ENCODE measurements at regions not wholly inside any gene's neighbourhood (a gene's known extent, or its start where the extent isn't known, plus 50 kb on each side); places are given as distances from the start of the nearest gene placed in this dataset.

- ATAC-seq (ENCODE audit: low read depth) (no peak), DNase-seq (no peak)
- H3K9me3 ChIP-seq (ENCODE audit: control extremely low read depth in 1 of 3, control insufficient read depth in 2 of 3, insufficient read depth in 1 of 3, low read length in 2 of 3), result no peaks in the 10 kb centered on the region
- H3K4me1 ChIP-seq (ENCODE audit: control insufficient read depth in 2 of 2, insufficient read depth in 2 of 2, low read length in 2 of 2), result no peaks in the 10 kb centered on the region
- Mint-ChIP-seq H3K27ac (no peak overlapping the region), H3K27me3 (no peaks in the 10 kb centered on the region), H3K4me1 (no peaks in the 10 kb centered on the region), H3K4me3 (no peak overlapping the region), H3K9me3 (ENCODE audit: insufficient read depth) (peaks cover 5% of the 10 kb centered on the region)
- H3K36me3 ChIP-seq (replicated peaks in 1 of 2; ENCODE audit: control extremely low read depth in 1 of 2, control insufficient read depth in 1 of 2, extremely low read depth in 1 of 2, insufficient read depth in 2 of 2, low read length in 1 of 2), result no peaks in the 10 kb centered on the region
- intact Hi-C loops (cut with micrococcal nuclease), result no loop called here
- POLR2A ChIA-PET, result no interaction called here
- TF ChIP-seq EZH2 (IDR thresholded peaks at IDR 0.05; ENCODE audit: borderline replicate concordance, insufficient read depth, low read depth, low read length, poor library complexity, severe bottlenecking) (no peak), CTCF (IDR thresholded peaks at IDR 0.05) (no peak)
- no peaks in the 10 kb centered on the region for H4K20me1 ChIP-seq (ENCODE audit: control insufficient read depth, insufficient read depth, low read length, poor library complexity, severe bottlenecking)
- H3K9ac ChIP-seq (ENCODE audit: low read length), result no peak overlapping the region
- H3K4me3 ChIP-seq (ENCODE audit: control extremely low read depth in 1 of 5, extremely low read depth in 1 of 5, insufficient read depth in 1 of 5, low read depth in 2 of 5, low read length in 4 of 5), result no peak overlapping the region
- no peaks in the 10 kb centered on the region for H3K79me2 ChIP-seq (ENCODE audit: control insufficient read depth, insufficient read depth, low read length)
- no peak overlapping the region for H2AFZ ChIP-seq (ENCODE audit: insufficient read depth, low read depth, low read length, poor library complexity, severe bottlenecking)
- 67% methylated on average over 1 of the region's 1 CpG for WGBS (ENCODE audit: insufficient coverage)
- no peak overlapping the region for H3K4me2 ChIP-seq (replicated peaks; ENCODE audit: low read depth, low read length, poor library complexity, severe bottlenecking)
- no peaks in the 10 kb centered on the region for H3K27me3 ChIP-seq (replicated peaks in 1 of 4; ENCODE audit: control extremely low read depth in 1 of 4, control insufficient read depth in 3 of 4, insufficient read depth in 4 of 4, low read length in 3 of 4)
- CTCF ChIA-PET, result no interaction called here
- no peak overlapping the region for H3K27ac ChIP-seq (ENCODE audit: low read length in 2 of 2)
These were observed 159.6 kb upstream of the COL11A1 start for GRCh38 chr1:103267893-103268292.

- H3K27ac Mint-ChIP-seq, result no peak overlapping the region
- intact Hi-C loops (cut with micrococcal nuclease), result no loop called here
These were observed 158.9 kb upstream of the COL11A1 start for GRCh38 chr1:103267266-103267665.

More at GRCh38 chr1:103267266-103267665, 158.9 kb upstream of the COL11A1 start:
- H3K4me1 ChIP-seq (ENCODE audit: control insufficient read depth in 2 of 2, insufficient read depth in 2 of 2, low read length in 2 of 2), result no peaks in the 10 kb centered on the region
- no peak overlapping the region for H3K27ac ChIP-seq (ENCODE audit: low read length in 2 of 2)
- no peak for TF ChIP-seq CTCF (IDR thresholded peaks at IDR 0.05)
- no peak for TF ChIP-seq EZH2 (IDR thresholded peaks at IDR 0.05; ENCODE audit: borderline replicate concordance, insufficient read depth, low read depth, low read length, poor library complexity, severe bottlenecking)
- Mint-ChIP-seq H3K9me3 (ENCODE audit: insufficient read depth) (peaks cover 5% of the 10 kb centered on the region), H3K4me1 (no peaks in the 10 kb centered on the region), H3K27me3 (no peaks in the 10 kb centered on the region), H3K4me3 (no peak overlapping the region)
- WGBS (ENCODE audit: insufficient coverage), result no CpG with 5 or more reads among the region's 1 CpG
- no peaks in the 10 kb centered on the region for H3K9me3 ChIP-seq (ENCODE audit: control extremely low read depth in 1 of 3, control insufficient read depth in 2 of 3, insufficient read depth in 1 of 3, low read length in 2 of 3)
- H3K9ac ChIP-seq (ENCODE audit: low read length), result no peak overlapping the region
- H3K79me2 ChIP-seq (ENCODE audit: control insufficient read depth, insufficient read depth, low read length), result no peaks in the 10 kb centered on the region
- no peak overlapping the region for H3K4me3 ChIP-seq (ENCODE audit: control extremely low read depth in 1 of 5, extremely low read depth in 1 of 5, insufficient read depth in 1 of 5, low read depth in 2 of 5, low read length in 4 of 5)
- H3K36me3 ChIP-seq (replicated peaks in 1 of 2; ENCODE audit: control extremely low read depth in 1 of 2, control insufficient read depth in 1 of 2, extremely low read depth in 1 of 2, insufficient read depth in 2 of 2, low read length in 1 of 2), result no peaks in the 10 kb centered on the region
- H4K20me1 ChIP-seq (ENCODE audit: control insufficient read depth, insufficient read depth, low read length, poor library complexity, severe bottlenecking), result no peaks in the 10 kb centered on the region
- CTCF ChIA-PET, result no interaction called here
- H2AFZ ChIP-seq (ENCODE audit: insufficient read depth, low read depth, low read length, poor library complexity, severe bottlenecking), result no peak overlapping the region
- H3K4me2 ChIP-seq (replicated peaks; ENCODE audit: low read depth, low read length, poor library complexity, severe bottlenecking), result no peak overlapping the region
- DNase-seq (no peak), ATAC-seq (ENCODE audit: low read depth) (no peak)
- POLR2A ChIA-PET, result no interaction called here
- no peaks in the 10 kb centered on the region for H3K27me3 ChIP-seq (replicated peaks in 1 of 4; ENCODE audit: control extremely low read depth in 1 of 4, control insufficient read depth in 3 of 4, insufficient read depth in 4 of 4, low read length in 3 of 4)

Measured in B cell (primary cell).